ENCODE measurements at regions not wholly inside any gene's neighbourhood (a gene's known extent, or its start where the extent isn't known, plus 50 kb on each side); places are given as distances from the start of the nearest gene placed in this dataset.

- DNase-seq, result no peak
These were observed 707.7 kb upstream of the EPHA6 start for GRCh38 chr3:96106701-96107100.
